ENCODE measurements at regions not wholly inside any gene's neighbourhood (a gene's known extent, or its start where the extent isn't known, plus 50 kb on each side); places are given as distances from the start of the nearest gene placed in this dataset.

DNA sequence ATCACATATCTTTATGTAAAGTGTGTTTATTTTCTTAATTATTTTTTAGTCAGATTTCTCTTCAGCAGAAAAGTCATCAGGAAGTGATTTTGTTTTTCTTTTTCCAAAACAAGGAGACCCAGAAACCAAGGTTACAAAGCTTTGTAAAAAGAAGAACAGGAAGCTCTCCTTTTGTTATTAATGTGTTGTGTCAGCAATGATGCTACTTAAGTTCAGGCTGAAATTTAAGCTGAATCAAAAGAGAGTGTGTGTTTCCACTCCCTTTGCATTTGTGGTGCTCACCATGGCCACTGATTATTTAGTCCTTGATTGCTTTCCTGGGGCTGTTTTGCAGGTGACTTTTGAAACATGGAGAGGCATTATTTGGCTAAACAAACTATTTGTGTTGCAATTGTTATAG is 155.3 kb upstream of the ATP2B1 start:
- TF ChIP-seq POLR2A (IDR thresholded peaks at IDR 0.05): no peak
- TF ChIP-seq, protein P1, sequence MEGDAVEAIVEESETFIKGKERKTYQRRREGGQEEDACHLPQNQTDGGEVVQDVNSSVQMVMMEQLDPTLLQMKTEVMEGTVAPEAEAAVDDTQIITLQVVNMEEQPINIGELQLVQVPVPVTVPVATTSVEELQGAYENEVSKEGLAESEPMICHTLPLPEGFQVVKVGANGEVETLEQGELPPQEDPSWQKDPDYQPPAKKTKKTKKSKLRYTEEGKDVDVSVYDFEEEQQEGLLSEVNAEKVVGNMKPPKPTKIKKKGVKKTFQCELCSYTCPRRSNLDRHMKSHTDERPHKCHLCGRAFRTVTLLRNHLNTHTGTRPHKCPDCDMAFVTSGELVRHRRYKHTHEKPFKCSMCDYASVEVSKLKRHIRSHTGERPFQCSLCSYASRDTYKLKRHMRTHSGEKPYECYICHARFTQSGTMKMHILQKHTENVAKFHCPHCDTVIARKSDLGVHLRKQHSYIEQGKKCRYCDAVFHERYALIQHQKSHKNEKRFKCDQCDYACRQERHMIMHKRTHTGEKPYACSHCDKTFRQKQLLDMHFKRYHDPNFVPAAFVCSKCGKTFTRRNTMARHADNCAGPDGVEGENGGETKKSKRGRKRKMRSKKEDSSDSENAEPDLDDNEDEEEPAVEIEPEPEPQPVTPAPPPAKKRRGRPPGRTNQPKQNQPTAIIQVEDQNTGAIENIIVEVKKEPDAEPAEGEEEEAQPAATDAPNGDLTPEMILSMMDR (IDR thresholded peaks at IDR 0.05): no peak
- Histone ChIP-seq H3K36me3 (no peaks in the 10 kb centered on the region), H3K4me1 (peaks cover 0 to 3% (median 0%) of the 10 kb centered on the region in 3 donors), H3K4me3 (no peak overlapping the region), H3K27me3 (no peaks in the 10 kb centered on the region), H3K9me3 (no peaks in the 10 kb centered on the region), H3K27ac (peak overlapping the region in 3 of 4 donors; percentile 0 to 72 (median 52))
- no peak for DNase-seq
- intact Hi-C loops (cut with DNase I): no loop called here

DNA sequence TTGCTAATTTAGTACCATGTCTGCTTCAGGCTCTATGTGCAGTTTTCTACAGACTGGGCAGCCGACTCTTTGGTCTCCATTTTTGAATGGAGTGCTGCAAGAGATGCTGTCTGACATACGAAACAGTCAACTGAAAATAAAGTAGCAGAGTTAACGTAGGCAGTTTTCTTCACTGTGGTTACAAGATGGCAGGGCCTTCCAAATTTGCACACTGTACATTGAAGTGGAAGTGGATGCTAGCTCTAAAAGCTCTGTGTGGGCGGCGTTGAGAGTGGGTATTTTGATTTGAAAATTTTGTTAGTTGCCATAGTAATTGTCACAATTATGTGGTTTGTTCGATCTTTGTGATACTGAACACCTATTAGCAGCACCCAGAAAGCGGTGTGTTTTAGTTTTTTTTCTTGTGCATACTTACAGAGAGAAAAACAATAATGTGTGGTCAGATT is 154.9 kb upstream of the ATP2B1 start:
- no peak for DNase-seq
- TF ChIP-seq, protein P1 (IDR thresholded peaks at IDR 0.05): no peak
- no peak for TF ChIP-seq POLR2A (IDR thresholded peaks at IDR 0.05)
- Histone ChIP-seq H3K36me3 (no peaks in the 10 kb centered on the region), H3K4me3 (peak overlapping the region in 1 of 4 donors; percentile 39), H3K27me3 (no peaks in the 10 kb centered on the region), H3K4me1 (peaks cover 0 to 3% (median 0%) of the 10 kb centered on the region in 3 donors), H3K9me3 (no peaks in the 10 kb centered on the region), H3K27ac (peak overlapping the region; percentile 18 to 79 (median 58))
- WGBS, 2 donors: 67 to 81% methylated on average over 7 of the region's 7 CpGs
- intact Hi-C loops (cut with DNase I): no loop called here

DNA sequence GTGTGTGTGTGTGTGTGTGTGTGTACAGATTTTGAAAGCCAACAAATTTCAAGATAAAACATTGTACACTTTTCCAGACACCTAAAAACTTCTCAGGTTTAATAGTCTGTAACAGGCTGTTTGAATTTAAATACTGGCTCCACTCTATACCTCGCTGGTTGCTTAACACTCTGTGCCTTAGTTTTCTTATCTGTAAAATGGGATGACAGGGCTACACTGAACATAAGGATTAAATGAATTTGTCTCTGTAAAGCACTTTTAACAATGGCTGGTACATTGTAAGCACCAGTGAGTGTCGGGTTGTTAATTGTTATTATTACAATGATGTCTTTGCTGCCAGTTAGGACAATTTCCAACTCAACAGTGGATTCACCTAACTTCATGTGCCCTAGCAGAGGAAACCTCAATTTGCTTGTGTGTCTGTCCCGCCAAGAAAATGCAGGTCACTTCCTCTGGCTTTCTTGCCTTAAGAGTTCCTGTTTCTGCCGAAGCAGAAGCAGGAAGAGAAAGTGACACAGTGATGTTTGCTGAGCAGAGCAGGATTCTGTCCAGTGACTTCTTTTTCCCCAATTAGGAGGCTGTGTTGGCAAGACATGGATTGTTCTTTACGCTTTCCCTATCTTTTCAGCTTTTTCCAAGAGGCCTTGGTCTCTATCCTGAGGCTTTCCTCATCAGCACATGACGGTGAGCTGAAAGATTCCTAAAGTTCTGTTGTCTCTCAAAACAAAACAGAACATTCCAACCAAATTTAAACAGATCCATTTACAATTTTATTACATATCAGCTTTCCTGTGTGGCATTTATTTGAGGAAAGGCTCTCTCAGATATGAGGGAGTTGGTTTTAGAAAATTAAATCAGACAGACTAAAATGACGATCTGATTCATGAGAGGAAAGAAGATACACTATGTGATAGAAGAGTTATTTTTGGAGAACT is 154.1 kb upstream of the ATP2B1 start:
- Histone ChIP-seq H3K9me3 (no peaks in the 10 kb centered on the region), H3K27me3 (no peaks in the 10 kb centered on the region), H3K27ac (peak overlapping the region; percentile 18 to 79 (median 58)), H3K4me1 (peaks cover 0 to 3% (median 0%) of the 10 kb centered on the region in 3 donors), H3K36me3 (no peaks in the 10 kb centered on the region), H3K4me3 (peak overlapping the region in 1 of 4 donors; percentile 39)
- peak in 1 of 4 donors; percentile 41 for TF ChIP-seq POLR2A (IDR thresholded peaks at IDR 0.05)
- TF ChIP-seq, protein P1 (IDR thresholded peaks at IDR 0.05): no peak
- no peak for DNase-seq
- intact Hi-C loops (cut with DNase I): no loop called here
- WGBS, 2 donors: 58 to 59% methylated on average over 7 of the region's 7 CpGs

DNA sequence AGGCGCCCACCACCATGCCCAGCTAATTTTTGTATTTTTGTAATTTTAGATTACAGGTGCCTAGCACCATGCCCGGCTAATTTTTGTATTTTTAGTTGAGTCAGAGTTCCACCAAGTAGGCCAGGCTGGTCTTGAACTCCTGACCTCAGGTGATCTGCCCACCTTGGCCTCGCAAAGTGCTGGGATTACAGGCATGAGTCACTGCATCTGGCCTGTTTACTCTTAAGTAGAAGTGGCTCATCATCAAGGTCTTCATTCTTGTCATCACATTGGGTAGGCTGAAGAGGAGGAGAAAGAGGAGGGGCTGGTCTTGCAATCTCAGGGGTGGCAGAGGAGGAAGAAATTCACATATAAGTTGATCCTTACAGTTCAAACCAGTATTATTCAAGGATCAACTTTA is 152.4 kb upstream of the ATP2B1 start:
- peaks cover 0 to 7% (median 0%) of the 10 kb centered on the region in 3 donors for H3K4me1 ChIP-seq
- H3K36me3 ChIP-seq: no peaks in the 10 kb centered on the region
- TF ChIP-seq, protein P1 (IDR thresholded peaks at IDR 0.05): no peak
- TF ChIP-seq POLR2A (IDR thresholded peaks at IDR 0.05): no peak
- H3K27ac ChIP-seq: no peak overlapping the region
- H3K27me3 ChIP-seq: no peaks in the 10 kb centered on the region
- 57 to 73% methylated on average over 3 of the region's 3 CpGs for WGBS, 2 donors
- intact Hi-C loops (cut with DNase I): no loop called here
- H3K4me3 ChIP-seq: no peak overlapping the region
- no peak for DNase-seq
- no peaks in the 10 kb centered on the region for H3K9me3 ChIP-seq

DNA sequence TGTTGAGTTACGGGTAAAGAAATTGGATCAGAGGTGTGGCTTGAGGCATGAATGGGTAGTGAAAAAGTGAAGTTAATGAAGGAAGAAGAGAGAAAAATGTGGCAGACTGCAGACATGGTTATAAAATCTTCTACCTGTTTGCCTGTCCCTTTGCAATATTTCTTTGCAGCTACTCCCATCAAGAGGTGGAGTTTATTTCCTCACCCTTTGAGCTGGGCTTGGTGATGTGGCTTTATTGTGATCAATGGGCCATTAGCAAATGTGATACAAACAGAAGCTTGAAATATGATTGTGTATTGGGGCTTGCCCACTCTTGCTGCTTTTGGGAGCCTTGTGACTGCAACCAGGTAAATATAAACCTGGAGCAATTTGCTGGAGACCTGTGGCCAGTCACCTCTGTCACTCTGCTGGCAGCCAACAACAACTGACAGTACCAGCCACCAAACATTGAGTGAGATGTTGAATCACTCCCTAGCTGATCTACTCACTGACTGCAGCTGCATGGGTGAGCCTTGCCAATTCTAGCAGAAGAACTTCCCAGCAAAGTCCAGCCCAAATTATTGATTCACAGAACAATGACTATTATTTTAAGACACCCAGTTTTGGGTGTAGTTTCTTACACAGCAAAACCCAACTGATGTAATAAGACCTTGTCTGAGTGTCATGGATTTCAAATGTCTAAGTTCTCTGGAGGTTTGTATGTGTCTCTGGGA is 151.0 kb upstream of the ATP2B1 start:
- H3K27me3 ChIP-seq: no peaks in the 10 kb centered on the region
- H3K36me3 ChIP-seq: no peaks in the 10 kb centered on the region
- WGBS, 2 donors: 0% methylated on average over 1 of the region's 1 CpG
- H3K27ac ChIP-seq: no peak overlapping the region
- intact Hi-C loops (cut with DNase I): no loop called here
- H3K4me1 ChIP-seq: peaks cover 0 to 6% (median 0%) of the 10 kb centered on the region in 3 donors
- DNase-seq: no peak
- TF ChIP-seq, protein P1 (IDR thresholded peaks at IDR 0.05): no peak
- no peak for TF ChIP-seq POLR2A (IDR thresholded peaks at IDR 0.05)
- no peak overlapping the region for H3K4me3 ChIP-seq
- no peaks in the 10 kb centered on the region for H3K9me3 ChIP-seq
